Right atrium auricular region (tissue), 2 donors: ENCODE measurements at regions not wholly inside any gene's neighbourhood (a gene's known extent, or its start where the extent isn't known, plus 50 kb on each side); places are given as distances from the start of the nearest gene placed in this dataset.

Experiments
- DNase-seq: peaks from one replicate; pipeline ENCODE4 v3.0.0-alpha.2; 2019; ENCODE audit warnings: low spot score
- H3K27ac ChIP-seq, 2 donors: fragments of 200-600 bp; sonication (generic); 1 replicate in 1 of 2; 2 replicates in 1 of 2; pipeline ENCODE4 v1.5.1; 2016 to 2019
- H3K27me3 ChIP-seq, 2 donors: fragments of 200-600 bp; sonication (generic); one replicate each; pipeline versions ENCODE4 v1.5.1 to v1.6.0; 2017 to 2019
- H3K36me3 ChIP-seq: fragments of 200-600 bp; sonication (generic); one replicate; pipeline ENCODE4 v1.5.1; 2016
- H3K4me1 ChIP-seq, 2 donors: fragments of 200-600 bp; sonication (generic); one replicate each; pipeline versions ENCODE4 v1.5.1 to v1.6.0; 2017 to 2019
- H3K4me3 ChIP-seq, 2 donors: fragments of 200-600 bp; sonication (generic); 1 replicate in 1 of 2; 2 replicates in 1 of 2; pipeline ENCODE4 v1.5.1; 2017 to 2019; ENCODE audit warnings: mild to moderate bottlenecking in 1 of 2, moderate library complexity in 1 of 2
- H3K9me3 ChIP-seq, 2 donors: fragments of 200-600 bp; sonication (generic); one replicate each; pipeline ENCODE4 v1.5.1; 2019
- CTCF ChIP-seq, 2 donors: fragments of 200-600 bp; sonication (generic); IDR thresholded peaks; one replicate each; pipeline ENCODE4 v1.5.1; 2019; ENCODE audit warnings: antibody characterized with exemption in 2 of 2

- Histone ChIP-seq H3K9me3 (no peaks in the 10 kb centered on the region), H3K4me3 (no peak overlapping the region), H3K27me3 (no peaks in the 10 kb centered on the region), H3K36me3 (no peaks in the 10 kb centered on the region), H3K27ac (no peak overlapping the region), H3K4me1 (no peaks in the 10 kb centered on the region)
- no peak for DNase-seq
- TF ChIP-seq CTCF (IDR thresholded peaks at IDR 0.05) = no peak
These were observed 1675.5 kb downstream of the STIM2 start for GRCh38 chr4:28536124-28536523.

DNA sequence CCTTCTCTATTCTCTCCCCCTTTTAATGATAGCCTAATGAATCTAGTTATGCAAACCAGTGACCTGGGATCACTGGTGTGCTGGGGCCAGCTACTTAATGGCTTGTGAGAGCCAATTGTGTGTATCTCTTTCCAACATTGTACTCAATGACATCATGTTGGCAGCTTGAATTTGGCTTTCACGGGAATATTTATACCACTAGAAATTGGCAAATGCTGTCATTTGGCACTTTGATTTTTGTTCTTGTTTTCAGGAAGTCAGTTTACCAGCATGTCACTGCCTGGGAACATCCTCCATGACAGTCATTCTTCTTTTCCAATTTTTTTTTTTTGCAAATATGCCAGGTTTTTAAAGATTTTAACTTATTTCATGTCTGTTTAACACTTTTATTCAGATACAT, 1685.3 kb downstream of the STIM2 start:
- Histone ChIP-seq H3K4me3 (no peak overlapping the region), H3K9me3 (no peaks in the 10 kb centered on the region), H3K27ac (no peak overlapping the region), H3K4me1 (no peaks in the 10 kb centered on the region), H3K27me3 (no peaks in the 10 kb centered on the region), H3K36me3 (no peaks in the 10 kb centered on the region)
- DNase-seq = no peak
- TF ChIP-seq CTCF (IDR thresholded peaks at IDR 0.05) = no peak

DNA sequence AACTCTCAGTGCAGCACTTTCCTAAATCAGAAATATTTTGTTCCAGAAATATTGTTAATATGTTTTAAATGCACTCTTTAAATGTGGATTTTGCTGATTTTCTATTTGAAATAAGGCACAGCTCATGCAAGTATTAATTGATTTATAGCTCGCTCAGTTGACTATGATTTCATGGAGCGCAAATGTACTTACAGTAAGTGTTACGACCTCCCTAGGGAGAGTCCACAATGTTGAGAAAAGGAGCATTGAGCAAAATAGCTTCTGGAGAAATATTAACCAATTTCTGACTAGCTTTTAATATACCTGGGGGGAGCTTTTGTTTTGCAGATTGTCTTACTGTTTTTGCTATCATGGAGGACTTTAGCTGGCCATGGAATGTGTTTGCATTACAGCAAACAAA, 1687.5 kb downstream of the STIM2 start:
- no peak overlapping the region for H3K27ac ChIP-seq
- TF ChIP-seq CTCF (IDR thresholded peaks at IDR 0.05) = no peak

GRCh38 chr4:28548594-28548993, 1688.0 kb downstream of the STIM2 start:
- Histone ChIP-seq H3K9me3 (no peaks in the 10 kb centered on the region), H3K4me3 (peak overlapping the region in 1 of 2 donors; percentile 7), H3K36me3 (no peaks in the 10 kb centered on the region), H3K27me3 (no peaks in the 10 kb centered on the region), H3K4me1 (no peaks in the 10 kb centered on the region), H3K27ac (no peak overlapping the region)
- no peak for DNase-seq
- TF ChIP-seq CTCF (IDR thresholded peaks at IDR 0.05) = no peak

More for the DNA sequence above, 1687.5 kb downstream of the STIM2 start:
- DNase-seq = no peak
- Histone ChIP-seq H3K27me3 (no peaks in the 10 kb centered on the region), H3K36me3 (no peaks in the 10 kb centered on the region), H3K4me3 (no peak overlapping the region), H3K4me1 (no peaks in the 10 kb centered on the region), H3K9me3 (no peaks in the 10 kb centered on the region)

GRCh38 chr4:28555866-28556265, 1695.2 kb downstream of the STIM2 start:
- no peak overlapping the region for H3K4me3 ChIP-seq
- no peak for TF ChIP-seq CTCF (IDR thresholded peaks at IDR 0.05)

DNA sequence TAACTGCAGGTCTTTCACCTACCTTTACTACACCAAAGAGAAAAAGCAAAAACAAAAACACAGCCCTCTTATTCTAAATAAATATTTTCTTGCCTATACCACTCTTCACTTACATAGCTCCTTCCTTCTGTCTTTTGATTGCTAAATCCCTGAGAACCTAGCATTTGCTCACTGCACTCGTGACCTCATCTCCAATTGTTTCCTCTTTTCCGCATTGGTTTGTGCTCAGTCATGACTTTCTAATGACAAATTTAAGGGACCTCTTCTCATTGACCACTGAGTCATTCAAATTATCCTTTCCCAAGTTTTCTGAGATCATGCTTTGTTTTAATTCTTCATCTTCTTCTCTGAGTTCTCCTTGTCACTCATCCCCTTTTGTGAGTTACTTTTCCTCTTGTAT, 1697.1 kb downstream of the STIM2 start:
- Histone ChIP-seq H3K9me3 (no peaks in the 10 kb centered on the region), H3K27ac (no peak overlapping the region), H3K36me3 (no peaks in the 10 kb centered on the region), H3K4me1 (no peaks in the 10 kb centered on the region), H3K4me3 (no peak overlapping the region), H3K27me3 (no peaks in the 10 kb centered on the region)
- no peak for TF ChIP-seq CTCF (IDR thresholded peaks at IDR 0.05)
- no peak for DNase-seq

More at GRCh38 chr4:28555866-28556265, 1695.2 kb downstream of the STIM2 start:
- Histone ChIP-seq H3K36me3 (no peaks in the 10 kb centered on the region), H3K9me3 (no peaks in the 10 kb centered on the region), H3K27me3 (no peaks in the 10 kb centered on the region), H3K27ac (no peak overlapping the region), H3K4me1 (no peaks in the 10 kb centered on the region)
- no peak for DNase-seq
